ENCODE measurements at regions not wholly inside any gene's neighbourhood (a gene's known extent, or its start where the extent isn't known, plus 50 kb on each side); places are given as distances from the start of the nearest gene placed in this dataset.

GRCh38 chr15:38648121-38648843 lies 83.7 kb upstream of the RASGRP1 start:
- TF ChIP-seq CSRNP3 (CRISPR knock-in tag; IDR thresholded peaks at IDR 0.05) = no peak
- no peak for TF ChIP-seq PATZ1 (CRISPR knock-in tag; IDR thresholded peaks at IDR 0.05; ENCODE audit: borderline replicate concordance)
- TF ChIP-seq ESRRG (CRISPR knock-in tag; IDR thresholded peaks at IDR 0.05) = no peak
- TF ChIP-seq TCF4 (CRISPR knock-in tag; IDR thresholded peaks at IDR 0.05; ENCODE audit: borderline replicate concordance) = no peak
- TF ChIP-seq ZNF8 (CRISPR knock-in tag; IDR thresholded peaks at IDR 0.05) = no peak
- no peak for TF ChIP-seq ZFP3 (CRISPR knock-in tag; IDR thresholded peaks at IDR 0.05)
- TF ChIP-seq POU6F1 (CRISPR knock-in tag; IDR thresholded peaks at IDR 0.05; ENCODE audit: borderline replicate concordance, low read depth) = no peak
- ATAC-seq = no peak

- TF ChIP-seq OSR1 (CRISPR knock-in tag; IDR thresholded peaks at IDR 0.05) (no peak), ZNF8 (CRISPR knock-in tag; IDR thresholded peaks at IDR 0.05) (no peak), ZFP3 (CRISPR knock-in tag; IDR thresholded peaks at IDR 0.05) (no peak), GLIS3 (CRISPR knock-in tag; IDR thresholded peaks at IDR 0.05) (no peak), TCF4 (CRISPR knock-in tag; IDR thresholded peaks at IDR 0.05; ENCODE audit: borderline replicate concordance) (no peak), RARB (CRISPR knock-in tag; IDR thresholded peaks at IDR 0.05) (no peak), ZNF70 (CRISPR knock-in tag; IDR thresholded peaks at IDR 0.05) (no peak), ISL1 (CRISPR knock-in tag; IDR thresholded peaks at IDR 0.05) (no peak), ARNTL (CRISPR knock-in tag; IDR thresholded peaks at IDR 0.05; ENCODE audit: borderline replicate concordance, low read depth) (no peak), CREB5 (CRISPR knock-in tag; IDR thresholded peaks at IDR 0.05; ENCODE audit: low read depth) (no peak), SNAI2 (CRISPR knock-in tag; IDR thresholded peaks at IDR 0.05) (no peak), ZNF565 (CRISPR knock-in tag; conservative IDR thresholded peaks at IDR 0.05; ENCODE audit: low read depth) (no peak), PATZ1 (CRISPR knock-in tag; IDR thresholded peaks at IDR 0.05; ENCODE audit: borderline replicate concordance) (no peak), ZFP30 (CRISPR knock-in tag; IDR thresholded peaks at IDR 0.05) (no peak), TOX (CRISPR knock-in tag; IDR thresholded peaks at IDR 0.05; ENCODE audit: borderline replicate concordance) (no peak), ZC3H10 (CRISPR knock-in tag; IDR thresholded peaks at IDR 0.05) (no peak)
- ATAC-seq = no peak
Observed at GRCh38 chr15:38650384-38650783, 85.8 kb upstream of the RASGRP1 start.

GRCh38 chr15:38650936-38651327 lies 86.3 kb upstream of the RASGRP1 start:
- no peak for ATAC-seq
- TF ChIP-seq SNAI2 (CRISPR knock-in tag; IDR thresholded peaks at IDR 0.05) (no peak), ZC3H10 (CRISPR knock-in tag; IDR thresholded peaks at IDR 0.05) (no peak), ISL1 (CRISPR knock-in tag; IDR thresholded peaks at IDR 0.05) (no peak), OSR1 (CRISPR knock-in tag; IDR thresholded peaks at IDR 0.05) (no peak), ESRRG (CRISPR knock-in tag; IDR thresholded peaks at IDR 0.05) (no peak), ZNF565 (CRISPR knock-in tag; conservative IDR thresholded peaks at IDR 0.05; ENCODE audit: low read depth) (no peak), TOX (CRISPR knock-in tag; IDR thresholded peaks at IDR 0.05; ENCODE audit: borderline replicate concordance) (no peak), GLIS3 (CRISPR knock-in tag; IDR thresholded peaks at IDR 0.05) (no peak)
